Renal pelvis (tissue), 1 donor: ENCODE measurements at regions not wholly inside any gene's neighbourhood (a gene's known extent, or its start where the extent isn't known, plus 50 kb on each side); places are given as distances from the start of the nearest gene placed in this dataset.
"Not testable (repeated sequence)": the region's sequence is repeated elsewhere in the genome, so short reads cannot be mapped to it uniquely, and the experiment has no call there.

Source experiments
- DNase-seq: peaks from one replicate; pipeline ENCODE4 v3.0.0-alpha.2; 2013

- DNase-seq: peak; percentile 31
These were observed 179.7 kb upstream of the ST6GALNAC5 start for GRCh38 chr1:76687307-76688175.

GRCh38 chr1:76690766-76691165 is 176.5 kb upstream of the ST6GALNAC5 start:
- no peak for DNase-seq

GRCh38 chr1:76695535-76695934 is 171.7 kb upstream of the ST6GALNAC5 start:
- no peak for DNase-seq

GRCh38 chr1:76697361-76697760 is 169.9 kb upstream of the ST6GALNAC5 start:
- DNase-seq: no peak

GRCh38 chr1:76699646-76700045 is 167.6 kb upstream of the ST6GALNAC5 start:
- not testable (repeated sequence) for DNase-seq

GRCh38 chr1:76700200-76700599 is 167.1 kb upstream of the ST6GALNAC5 start:
- DNase-seq: not testable (repeated sequence)

GRCh38 chr1:76705560-76705959 is 161.7 kb upstream of the ST6GALNAC5 start:
- no peak for DNase-seq

GRCh38 chr1:76713535-76713934 is 153.7 kb upstream of the ST6GALNAC5 start:
- DNase-seq: no peak

GRCh38 chr1:76715474-76715873 is 151.8 kb upstream of the ST6GALNAC5 start:
- no peak for DNase-seq

GRCh38 chr1:76723949-76724348 is 143.3 kb upstream of the ST6GALNAC5 start:
- no peak for DNase-seq

- no peak for DNase-seq
These were observed 142.5 kb upstream of the ST6GALNAC5 start for GRCh38 chr1:76724816-76725215.

- no peak for DNase-seq
These were observed 141.2 kb upstream of the ST6GALNAC5 start for GRCh38 chr1:76725864-76726619.

GRCh38 chr1:76727520-76727919 is 139.8 kb upstream of the ST6GALNAC5 start:
- DNase-seq: no peak

- no peak for DNase-seq
These were observed 138.1 kb upstream of the ST6GALNAC5 start for GRCh38 chr1:76729142-76729541.

- no peak for DNase-seq
These were observed 137.3 kb upstream of the ST6GALNAC5 start for GRCh38 chr1:76730027-76730426.

- DNase-seq: not testable (repeated sequence)
These were observed 128.9 kb upstream of the ST6GALNAC5 start for GRCh38 chr1:76738355-76738754.

GRCh38 chr1:76740956-76741355 is 126.3 kb upstream of the ST6GALNAC5 start:
- not testable (repeated sequence) for DNase-seq

- DNase-seq: no peak
These were observed 122.3 kb upstream of the ST6GALNAC5 start for GRCh38 chr1:76744989-76745388.

GRCh38 chr1:76746206-76746605 is 121.1 kb upstream of the ST6GALNAC5 start:
- no peak for DNase-seq

GRCh38 chr1:76754730-76755129 is 112.5 kb upstream of the ST6GALNAC5 start:
- no peak for DNase-seq

- no peak for DNase-seq
These were observed 108.0 kb upstream of the ST6GALNAC5 start for GRCh38 chr1:76759171-76759860.

GRCh38 chr1:76759950-76760349 is 107.3 kb upstream of the ST6GALNAC5 start:
- DNase-seq: no peak
